ENCODE measurements at regions not wholly inside any gene's neighbourhood (a gene's known extent, or its start where the extent isn't known, plus 50 kb on each side); places are given as distances from the start of the nearest gene placed in this dataset.

GRCh38 chr21:15208786-15209185 is 144.0 kb upstream of the NRIP1 start:
- TF ChIP-seq CTCF (IDR thresholded peaks at IDR 0.05; ENCODE audit: insufficient read depth, low read depth, low read length) (no peak), EZH2 (IDR thresholded peaks at IDR 0.05; ENCODE audit: insufficient read depth, low read length) (no peak)

Data from astrocyte (in vitro differentiated cells and primary cell).